Amygdala (tissue), 56 donors: ENCODE measurements at regions not wholly inside any gene's neighbourhood (a gene's known extent, or its start where the extent isn't known, plus 50 kb on each side); places are given as distances from the start of the nearest gene placed in this dataset.
"Not testable (repeated sequence)": the region's sequence is repeated elsewhere in the genome, so short reads cannot be mapped to it uniquely, and the experiment has no call there.

Source experiments
- DNase-seq, 56 donors: peaks; one replicate each; lab custom pipeline; 2025; lab: John Stamatoyannopoulos, UW

- peak in 3 of 56 donors; percentile 1 to 11 (median 5) for DNase-seq
Observed at GRCh38 chr6:49001856-49002541, 461.1 kb downstream of the MMUT start.

- no peak for DNase-seq
Observed at GRCh38 chr6:48998574-48998973, 464.5 kb downstream of the MMUT start.

- DNase-seq = no peak
Observed at GRCh38 chr6:48996461-48997119, 466.5 kb downstream of the MMUT start.

- DNase-seq = no peak
Observed at GRCh38 chr6:48994811-48995210, 468.2 kb downstream of the MMUT start.

- no peak for DNase-seq
Observed at GRCh38 chr6:48990739-48991138, 472.3 kb downstream of the MMUT start.

- no peak for DNase-seq
Observed at GRCh38 chr6:48986845-48987244, 476.2 kb downstream of the MMUT start.

GRCh38 chr6:48986105-48986504 lies 476.9 kb downstream of the MMUT start:
- no peak for DNase-seq

GRCh38 chr6:48985025-48985424 lies 478.0 kb downstream of the MMUT start:
- no peak for DNase-seq

- not testable (repeated sequence) for DNase-seq
Observed at GRCh38 chr6:48983968-48984367, 479.1 kb downstream of the MMUT start.

GRCh38 chr6:48983377-48983776 lies 479.7 kb downstream of the MMUT start:
- DNase-seq = no peak

- no peak for DNase-seq
Observed at GRCh38 chr6:48979806-48980205, 483.2 kb downstream of the MMUT start.

GRCh38 chr6:48979085-48979484 lies 484.0 kb downstream of the MMUT start:
- no peak for DNase-seq

- no peak for DNase-seq
Observed at GRCh38 chr6:48978016-48978415, 485.0 kb downstream of the MMUT start.

- DNase-seq = no peak
Observed at GRCh38 chr6:48977573-48977972, 485.5 kb downstream of the MMUT start.

GRCh38 chr6:48973491-48973890 lies 489.6 kb downstream of the MMUT start:
- DNase-seq = no peak

- DNase-seq = no peak
Observed at GRCh38 chr6:48961781-48962415, 501.2 kb downstream of the MMUT start.

GRCh38 chr6:48959251-48960060 lies 503.6 kb downstream of the MMUT start:
- no peak for DNase-seq

GRCh38 chr6:48957781-48958180 lies 505.3 kb downstream of the MMUT start:
- no peak for DNase-seq

GRCh38 chr6:48951917-48952316 lies 511.1 kb downstream of the MMUT start:
- no peak for DNase-seq

GRCh38 chr6:48944276-48944675 lies 518.8 kb downstream of the MMUT start:
- DNase-seq = not testable (repeated sequence)

- DNase-seq = no peak
Observed at GRCh38 chr6:48933136-48933535, 529.9 kb downstream of the MMUT start.
